GM19043 (cell line): ENCODE measurements at regions not wholly inside any gene's neighbourhood (a gene's known extent, or its start where the extent isn't known, plus 50 kb on each side); places are given as distances from the start of the nearest gene placed in this dataset.
"Not testable (repeated sequence)": the region's sequence is repeated elsewhere in the genome, so short reads cannot be mapped to it uniquely, and the experiment has no call there.

Source experiments
- ATAC-seq: cut with Tn5 transposase; IDR thresholded peaks from one replicate; pipeline ENCODE4 v1.9.1; 2021; ENCODE audit warnings: low read depth; ENCODE audit not compliant: unreplicated experiment

DNA sequence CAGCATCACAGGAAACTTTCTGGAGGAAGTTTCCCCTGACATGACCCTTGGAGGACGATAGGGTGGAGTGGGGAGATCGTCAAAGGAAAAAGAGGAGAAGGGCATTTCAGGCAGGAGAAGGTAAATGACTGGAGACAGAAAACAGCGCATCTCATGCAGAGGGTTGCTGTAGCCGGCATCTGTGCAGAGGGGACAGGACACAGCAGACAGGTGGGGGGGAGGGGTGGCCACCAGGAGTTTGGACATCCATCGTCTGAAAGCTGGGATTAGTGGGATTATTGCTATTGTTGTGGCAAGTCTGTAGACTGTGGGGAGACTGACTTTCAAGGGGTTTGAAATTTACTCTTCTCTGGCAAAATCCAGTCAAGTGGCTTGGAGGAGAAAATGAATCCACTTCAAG is 463.9 kb downstream of the OMA1 start:
- no peak for ATAC-seq

DNA sequence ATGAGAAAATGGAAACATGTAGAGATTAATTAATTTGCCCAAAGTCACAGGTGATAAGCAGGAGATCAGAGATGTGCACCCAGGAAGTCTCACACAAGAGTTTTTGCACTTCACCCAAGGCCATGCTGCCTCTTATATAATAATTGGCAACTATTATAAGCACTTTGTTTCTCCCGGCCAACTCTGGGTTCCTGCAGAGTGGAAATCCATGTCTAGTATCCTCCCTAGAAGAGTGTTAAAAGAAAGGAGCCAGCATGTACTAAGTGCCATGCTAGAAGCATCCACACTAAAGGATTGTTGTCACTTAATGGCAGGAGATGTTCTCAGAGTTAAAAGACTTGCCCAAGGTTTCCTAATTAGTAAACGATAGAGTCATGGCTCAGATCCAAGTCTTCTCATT is 470.3 kb downstream of the OMA1 start:
- ATAC-seq, result no peak

DNA sequence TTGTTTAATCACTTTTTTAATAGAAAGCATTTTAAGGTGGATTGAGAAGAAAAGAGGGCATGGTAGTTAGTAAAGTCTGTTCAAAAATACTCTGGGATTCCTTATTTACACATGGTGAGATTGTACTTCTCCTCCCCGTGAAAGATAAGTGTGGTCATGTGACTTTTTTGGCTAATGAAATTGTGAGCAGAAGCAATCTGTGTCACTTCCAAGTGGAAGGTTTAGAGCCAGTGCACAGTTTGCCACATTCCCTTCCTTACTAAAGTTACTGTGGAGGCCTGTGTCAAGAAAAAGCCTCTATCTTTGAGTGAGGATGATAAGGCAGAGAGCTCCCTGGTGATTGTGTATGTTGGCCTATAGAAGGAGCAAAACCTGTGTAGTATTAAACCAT is 471.3 kb downstream of the OMA1 start:
- ATAC-seq, result no peak

DNA sequence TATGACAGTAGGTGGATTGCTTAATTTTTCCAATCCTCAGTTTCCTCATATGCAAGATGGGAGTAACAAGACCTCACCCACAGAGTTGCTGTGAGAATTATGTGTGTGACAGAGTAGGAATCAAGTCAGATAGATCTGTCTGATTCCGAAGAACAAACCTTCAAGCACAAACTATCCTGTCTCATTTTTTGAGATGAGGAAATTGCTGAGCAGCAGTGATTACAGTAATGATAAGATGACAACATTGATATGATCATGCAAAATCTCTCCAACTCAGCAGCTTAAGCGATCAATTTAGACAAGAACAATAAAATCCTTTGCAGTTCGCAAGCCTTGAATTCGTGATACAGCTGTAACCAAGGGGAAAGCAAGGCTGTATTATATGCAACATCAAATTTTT is 474.1 kb downstream of the OMA1 start:
- ATAC-seq, result no peak

DNA sequence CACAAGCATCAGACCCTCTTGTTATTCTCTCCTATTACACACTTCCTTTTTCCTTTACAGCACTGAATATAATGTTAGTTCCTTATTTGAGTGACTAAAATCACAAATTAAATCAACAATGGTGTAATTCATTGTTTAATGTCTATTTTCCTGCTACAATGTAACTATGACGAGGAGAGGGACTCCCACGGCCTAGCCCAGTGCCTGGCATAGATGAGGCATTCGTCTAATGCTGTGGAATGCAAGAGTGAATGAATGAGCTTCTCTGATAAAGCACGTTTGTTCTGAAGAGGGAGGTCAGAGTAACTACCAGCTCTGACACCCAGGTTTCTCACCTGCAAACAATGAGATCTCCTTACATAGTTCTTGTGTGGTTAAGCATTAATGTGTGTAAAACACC is 479.4 kb downstream of the OMA1 start:
- ATAC-seq, result no peak

DNA sequence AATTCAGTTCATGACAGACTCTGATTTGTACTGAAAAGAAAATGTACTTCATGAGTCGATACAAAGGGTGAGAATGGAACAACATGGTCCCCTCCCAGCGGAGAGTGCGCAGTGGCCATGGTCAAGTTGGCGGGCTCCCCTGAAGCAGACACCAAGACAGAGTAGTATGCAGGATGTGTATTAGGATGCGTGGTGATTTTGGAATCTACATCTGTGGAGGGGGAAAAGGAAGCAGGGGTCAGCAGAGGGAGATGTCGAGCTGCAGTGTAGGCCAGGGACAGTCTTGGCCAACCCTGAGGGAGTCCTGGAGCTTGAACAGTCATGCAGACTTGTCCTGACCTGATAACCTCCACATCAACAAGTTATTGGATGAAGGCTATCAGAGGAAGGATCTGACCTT is 481.0 kb downstream of the OMA1 start:
- ATAC-seq, result no peak

DNA sequence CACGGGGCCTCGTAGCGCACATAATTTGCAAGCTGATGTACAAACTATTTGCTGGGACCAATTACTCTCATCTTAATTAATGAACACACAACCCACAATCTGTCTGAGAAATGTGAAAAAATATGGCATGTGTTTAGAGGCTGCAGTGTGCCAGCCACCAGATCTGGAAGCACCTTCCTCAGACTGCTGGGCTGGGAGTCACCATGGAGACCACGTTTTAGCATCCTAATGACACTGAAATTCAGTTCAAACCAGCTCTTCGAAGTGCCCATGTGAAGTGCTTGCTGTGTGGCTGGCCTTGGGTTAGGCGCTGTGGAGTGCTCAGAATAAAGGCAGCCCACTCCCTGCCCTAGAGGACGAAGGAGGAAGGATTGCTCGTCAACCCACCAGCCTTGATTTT is 482.4 kb downstream of the OMA1 start:
- no peak for ATAC-seq

DNA sequence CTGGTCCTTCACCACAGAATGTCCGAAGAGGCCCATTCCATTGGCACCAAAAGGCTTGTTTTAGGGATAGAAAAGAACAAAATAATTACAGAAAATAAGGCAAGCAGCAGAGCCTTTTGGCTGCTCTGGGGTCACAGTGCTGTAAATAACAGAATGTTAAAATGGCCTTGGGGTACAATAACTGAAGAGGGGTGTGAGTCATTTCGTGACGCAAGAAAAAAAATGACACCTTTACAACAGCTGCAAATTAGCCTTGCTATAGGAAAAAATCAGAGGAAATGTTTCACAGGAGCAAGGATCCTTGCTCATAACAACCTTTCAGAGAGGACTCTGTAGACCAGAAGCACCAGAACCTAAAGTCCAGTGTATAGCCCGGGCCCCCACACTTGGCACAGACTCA is 483.4 kb downstream of the OMA1 start:
- ATAC-seq, result no peak

DNA sequence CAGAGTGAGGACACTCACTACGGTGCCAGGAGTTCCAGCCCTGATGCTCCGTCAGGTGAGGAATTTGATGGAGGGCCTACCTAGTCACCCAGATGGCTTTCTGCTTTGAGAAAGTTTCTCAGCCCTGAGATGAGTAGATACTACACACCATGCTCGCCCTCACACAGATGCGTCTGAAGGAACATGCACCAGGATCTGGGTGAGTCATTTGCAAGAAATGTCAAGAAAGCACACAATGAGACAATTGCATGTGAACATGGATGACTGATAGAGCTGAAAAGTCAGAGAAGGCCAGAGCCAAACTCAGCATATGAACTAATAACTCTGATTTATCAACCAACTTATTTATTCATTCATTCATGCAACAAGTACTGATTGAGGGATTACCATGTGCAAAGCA is 483.9 kb downstream of the OMA1 start:
- ATAC-seq, result no peak

DNA sequence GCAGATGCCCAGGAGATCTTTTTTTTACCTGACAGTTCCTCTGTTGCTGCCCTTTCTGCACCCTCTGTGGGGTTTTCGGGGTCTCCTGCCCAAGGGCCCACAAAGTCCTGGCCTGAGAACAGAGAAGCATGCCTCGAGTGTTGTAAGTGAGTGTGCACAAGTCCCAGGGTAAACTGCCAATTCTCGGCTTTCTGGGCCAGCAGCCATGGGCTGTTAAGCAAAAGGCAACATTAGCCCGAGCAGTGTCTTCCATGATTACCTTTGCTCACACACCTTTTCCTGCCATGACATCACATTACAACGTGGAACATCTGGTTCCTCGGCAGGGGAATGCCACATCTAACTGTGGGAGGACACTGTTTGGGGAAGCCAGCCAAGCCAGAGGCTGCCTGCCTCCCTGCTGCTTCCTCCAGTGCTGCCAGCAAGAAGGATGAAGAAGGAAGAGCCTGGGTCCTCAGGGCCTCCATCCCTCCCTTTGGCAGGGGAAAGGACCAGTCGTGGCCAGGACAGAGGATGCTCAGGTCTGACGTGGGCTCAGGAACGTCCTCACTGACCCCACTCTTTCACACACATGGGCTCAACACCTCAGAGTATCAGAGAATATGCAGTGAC is 485.9 kb downstream of the OMA1 start:
- no peak for ATAC-seq

DNA sequence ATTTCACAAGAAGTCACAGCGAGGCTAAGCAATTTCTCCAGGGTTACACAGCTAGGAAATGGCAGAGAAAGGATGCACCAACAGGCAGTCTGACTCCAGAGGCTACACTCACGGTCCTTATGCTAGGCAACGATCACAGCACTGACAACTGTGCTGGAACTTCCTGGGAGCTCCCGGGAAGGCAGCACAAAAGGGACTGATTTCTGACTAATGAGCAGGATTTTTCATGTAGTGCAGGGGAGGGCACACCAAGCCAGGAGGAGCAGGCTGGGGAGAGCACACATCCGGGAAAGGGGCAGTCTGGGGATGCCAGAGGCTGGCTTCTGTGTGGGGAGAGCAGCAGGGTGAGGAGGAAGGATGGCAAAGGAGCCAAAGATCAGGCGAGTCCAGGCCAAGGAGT is 486.7 kb downstream of the OMA1 start:
- ATAC-seq, result no peak

DNA sequence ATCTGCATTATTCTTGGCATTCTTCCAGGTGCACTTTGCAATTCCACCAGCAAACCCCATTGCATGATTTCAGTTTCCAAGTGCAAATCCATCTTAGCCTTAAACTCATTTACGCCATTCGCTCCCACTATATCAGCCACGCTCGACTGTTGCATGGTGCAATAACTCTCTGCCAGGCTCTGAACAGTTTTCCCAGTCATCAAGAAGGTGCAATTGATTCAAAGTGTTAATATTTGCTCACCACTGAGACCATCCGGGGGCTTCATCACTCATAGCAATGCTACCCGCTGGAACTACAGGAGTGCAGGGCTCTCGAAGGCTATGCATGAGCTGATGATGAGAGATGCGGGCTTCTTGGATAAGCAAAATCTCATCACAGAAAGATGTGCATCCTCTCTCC is 488.2 kb downstream of the OMA1 start:
- no peak for ATAC-seq

DNA sequence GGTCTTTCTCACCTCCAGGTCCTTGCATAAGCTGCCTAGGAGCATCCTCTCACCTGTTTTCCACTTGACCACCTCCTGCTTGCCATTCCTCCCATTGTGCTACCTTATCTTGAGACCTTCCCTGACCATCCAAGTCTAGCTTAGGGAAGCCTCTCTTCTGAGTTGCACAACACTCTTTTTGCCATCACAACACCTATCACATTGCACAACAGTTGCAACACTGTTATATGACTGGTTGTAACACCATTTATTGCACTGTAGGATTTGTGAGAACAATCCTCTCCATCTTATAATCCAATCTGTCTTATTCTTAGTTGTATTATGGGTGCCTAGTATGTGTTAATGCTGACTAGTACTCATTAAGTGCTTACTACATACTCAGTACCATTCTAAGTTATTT is 488.7 kb downstream of the OMA1 start:
- ATAC-seq, result no peak

DNA sequence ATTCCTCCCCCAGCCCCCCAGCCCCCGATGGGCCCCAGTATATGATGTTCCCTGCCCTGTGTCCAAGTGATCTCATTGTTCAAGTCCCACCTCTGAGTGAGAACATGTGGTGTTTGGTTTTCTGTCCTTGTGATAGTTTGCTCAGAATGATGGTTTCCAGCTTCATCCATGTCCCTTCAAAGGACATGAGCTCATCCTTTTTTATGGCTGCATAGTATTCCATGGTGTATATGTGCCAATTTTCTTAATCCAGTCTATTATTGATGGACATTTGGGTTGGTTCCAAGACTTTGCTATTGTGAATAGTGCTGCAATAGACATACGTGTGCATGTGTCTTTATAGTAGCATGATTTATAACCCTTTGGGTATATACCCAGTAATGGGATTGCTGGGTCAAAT is 495.3 kb downstream of the OMA1 start:
- ATAC-seq, result not testable (repeated sequence)

DNA sequence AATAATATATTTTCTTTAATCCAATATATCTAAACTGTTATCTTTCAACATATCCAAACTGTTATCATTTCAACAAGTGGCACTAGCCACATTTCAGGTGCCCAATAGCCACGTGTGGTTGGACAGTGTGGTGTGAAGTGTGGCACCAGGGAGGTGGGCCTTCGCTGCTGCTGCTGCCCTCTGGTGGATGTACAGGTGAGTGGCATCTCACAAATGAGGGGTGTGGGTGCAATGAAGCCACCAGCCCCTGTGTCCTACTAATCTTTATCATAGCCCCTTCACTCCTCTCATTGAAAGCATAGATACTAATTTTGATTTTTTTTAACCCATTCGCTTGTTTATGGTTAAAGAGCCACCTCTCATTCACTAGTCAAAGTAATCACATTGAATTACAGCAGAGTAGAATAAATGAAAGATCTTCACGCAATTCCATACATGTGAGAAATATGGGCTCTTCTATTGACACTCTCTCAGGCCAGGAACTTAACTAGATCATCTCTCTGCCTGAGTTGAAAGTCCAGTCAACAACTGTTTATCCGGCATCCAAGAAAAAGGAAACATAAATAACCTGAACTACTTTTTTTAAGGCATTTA is 499.2 kb downstream of the OMA1 start:
- no peak for ATAC-seq

DNA sequence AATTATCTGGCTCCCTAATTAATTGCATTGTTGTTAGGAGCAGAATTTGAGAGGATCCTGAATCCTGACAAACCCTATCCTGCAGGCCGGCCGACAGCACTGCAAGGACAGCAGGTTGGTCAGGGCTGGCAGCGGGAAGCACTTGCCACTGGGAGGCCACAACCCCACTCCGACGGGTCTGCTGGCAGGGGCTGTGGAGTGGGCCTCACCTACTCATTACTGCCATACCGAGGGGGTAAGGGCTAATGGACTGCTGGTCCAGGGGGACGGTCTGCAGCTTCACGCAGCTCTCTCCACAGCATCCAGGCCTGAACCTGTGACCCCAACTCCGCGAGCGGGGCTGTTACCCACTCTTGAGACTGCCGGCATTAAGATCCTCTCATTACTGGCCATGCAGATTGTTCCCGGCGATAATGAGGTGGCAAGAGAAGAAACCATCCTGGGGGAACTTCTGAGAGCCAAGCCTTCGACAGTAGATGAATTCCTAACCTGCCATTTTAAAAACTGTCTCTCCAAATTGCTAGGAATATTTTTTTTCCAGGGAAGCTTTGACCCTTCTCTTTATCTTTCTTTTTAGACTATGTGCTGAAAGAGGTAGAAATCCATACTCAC is 501.3 kb downstream of the OMA1 start:
- ATAC-seq, result no peak

DNA sequence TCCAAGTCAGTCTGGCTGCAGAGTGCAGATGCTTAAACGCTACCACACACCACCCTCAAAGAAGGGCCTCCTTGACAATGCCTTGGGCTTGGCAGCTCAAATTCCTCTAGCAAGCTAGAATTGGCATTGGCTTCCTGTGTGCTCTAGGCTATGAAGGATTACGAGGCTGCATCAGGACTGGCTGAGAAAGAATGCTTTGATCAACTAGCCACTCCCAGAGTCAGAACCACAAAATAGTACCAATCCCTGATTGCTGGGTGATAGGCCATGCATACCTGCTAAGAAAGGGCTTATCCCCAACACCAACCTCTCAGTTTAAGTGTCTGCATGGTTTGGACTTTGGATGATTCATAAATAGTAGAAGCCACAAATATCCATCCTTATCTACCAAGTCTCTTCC is 504.9 kb downstream of the OMA1 start:
- no peak for ATAC-seq

DNA sequence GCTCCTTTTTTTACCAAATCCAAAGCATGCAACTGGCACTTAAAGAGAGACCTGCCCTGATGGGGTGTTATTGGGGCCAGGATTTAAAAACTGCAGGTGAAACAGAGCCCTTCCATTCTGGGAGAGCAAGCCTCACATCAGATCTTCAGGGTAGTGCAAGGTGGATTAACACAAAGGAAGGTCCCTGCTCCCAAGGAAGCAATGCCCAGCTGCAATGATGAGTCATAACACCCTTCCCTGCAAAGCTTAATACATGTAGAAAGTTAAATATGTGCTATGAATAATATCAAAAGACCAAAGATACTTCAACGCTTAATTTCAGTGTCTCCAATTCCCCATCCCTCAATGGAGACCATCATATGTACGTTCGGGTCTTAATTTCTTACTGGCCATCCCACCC is 508.0 kb downstream of the OMA1 start:
- no peak for ATAC-seq

DNA sequence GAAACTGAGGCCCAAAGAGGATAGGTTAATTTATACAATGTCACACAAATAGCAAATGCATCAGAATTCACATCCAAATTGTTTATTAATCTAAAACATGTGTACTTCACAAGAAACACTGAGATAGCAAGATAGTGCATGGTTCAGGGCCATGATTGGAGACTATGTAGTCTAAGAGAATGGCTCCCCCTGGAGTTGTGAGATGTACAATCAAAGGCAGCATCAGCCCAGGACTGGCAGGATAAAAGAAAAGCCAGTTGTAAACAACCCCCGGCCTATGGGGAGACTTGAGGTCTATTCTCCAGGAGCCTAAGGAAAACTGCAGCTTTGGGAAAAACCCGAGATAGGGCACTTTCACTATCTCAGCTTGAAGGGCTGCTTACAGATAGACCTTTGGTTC is 511.0 kb downstream of the OMA1 start:
- no peak for ATAC-seq

DNA sequence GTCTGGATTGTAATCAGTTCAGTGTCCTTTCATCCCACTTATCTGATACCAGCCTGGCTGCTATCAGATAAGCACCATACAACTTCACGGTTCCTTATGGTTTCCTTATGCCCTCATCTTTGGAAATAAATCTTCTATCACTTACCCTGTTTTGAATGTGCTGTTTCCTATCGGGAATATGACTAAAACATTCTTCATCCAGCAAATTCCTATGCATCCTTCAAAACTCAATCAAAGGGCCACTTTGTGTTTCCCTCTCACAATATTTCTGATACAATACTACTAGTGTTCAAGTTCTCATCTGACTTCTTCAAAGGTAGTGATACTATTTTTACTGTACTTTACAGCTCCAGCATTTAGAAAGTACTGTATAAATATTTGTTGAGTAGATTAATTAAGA is 513.2 kb downstream of the OMA1 start:
- ATAC-seq, result no peak

DNA sequence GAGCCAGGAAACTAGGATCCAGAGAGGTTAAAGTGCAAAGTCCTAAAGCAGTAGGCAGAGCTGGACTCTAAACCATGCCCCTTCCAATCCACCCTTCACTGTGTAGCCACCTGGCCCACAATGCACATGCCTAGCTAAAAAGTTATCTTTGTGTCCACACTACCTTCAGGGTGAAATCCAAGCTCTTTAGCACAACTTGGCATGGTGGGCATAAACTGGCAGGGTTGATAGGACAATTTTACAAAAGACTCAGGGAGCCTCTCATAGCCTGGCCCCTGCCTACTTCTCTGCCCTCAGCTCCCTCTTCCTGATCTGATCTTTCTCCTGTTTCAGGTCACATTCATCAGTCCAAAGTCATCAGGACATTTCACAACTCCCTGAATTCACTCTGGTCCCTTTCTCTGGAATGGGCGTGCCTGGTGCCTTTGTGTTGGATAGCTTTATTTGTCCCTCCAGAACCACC is 513.9 kb downstream of the OMA1 start:
- ATAC-seq, result no peak

DNA sequence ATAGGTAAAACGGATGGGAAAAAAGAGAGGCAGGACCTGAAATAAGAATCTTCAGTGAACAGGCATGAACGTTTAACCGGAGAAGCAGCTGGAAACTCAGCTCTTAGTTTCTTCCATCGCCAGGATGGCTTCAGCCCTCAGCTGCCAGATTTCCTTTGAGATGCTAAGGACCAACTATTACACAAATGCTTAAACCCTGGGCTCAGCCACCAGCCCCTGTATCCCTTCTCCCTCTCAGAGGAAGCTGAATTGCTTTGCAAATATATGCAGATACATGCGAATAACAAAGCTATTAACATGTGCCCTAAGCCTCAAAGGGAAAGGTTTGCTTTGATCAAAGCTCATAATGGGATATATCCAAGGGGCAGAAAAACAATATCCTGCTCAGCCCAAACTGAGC is 515.1 kb downstream of the OMA1 start:
- no peak for ATAC-seq
